Right ventricle myocardium superior (tissue), 1 donor: ENCODE measurements at regions not wholly inside any gene's neighbourhood (a gene's known extent, or its start where the extent isn't known, plus 50 kb on each side); places are given as distances from the start of the nearest gene placed in this dataset.

Experiments used
- ATAC-seq: fragments of 200-7000 bp; cut with Tn5 transposase; one replicate; pipeline ENCODE4 v1.9.1; 2020; ENCODE audit warnings: mild to moderate bottlenecking; ENCODE audit not compliant: poor library complexity
- DNase-seq: peaks from one replicate; pipeline ENCODE4 v3.0.0-alpha.2; 2020
- intact Hi-C: fragments of 100-400 bp; cut with DNase I; formaldehyde crosslinking; loops from one replicate; pipeline ENCODE4 v1.11.2; 2022
- donor health status: DM: no; HTN: yes; CAD: no; lungs with severe emphysema.

DNA sequence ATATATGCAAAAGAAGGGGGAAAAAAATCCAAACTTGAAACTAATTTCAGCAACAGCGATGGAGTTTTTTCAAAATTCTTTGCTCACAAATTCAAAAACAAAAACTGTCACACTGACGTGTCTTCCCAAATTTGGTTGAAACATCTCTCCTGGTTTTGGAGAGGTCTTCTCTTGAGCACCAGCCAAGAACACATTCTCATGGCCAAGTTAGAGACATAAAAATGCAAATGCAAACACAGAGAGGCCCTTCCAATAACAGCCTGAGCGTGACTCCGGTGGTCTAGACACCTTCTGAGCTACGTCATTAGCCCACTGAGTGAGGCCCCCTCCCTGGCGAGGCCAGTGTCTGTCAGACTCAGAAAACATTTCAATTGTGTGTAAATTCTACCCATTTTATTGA lies 436.0 kb upstream of the PROK2 start:
- DNase-seq (no peak), ATAC-seq (no peak)
- intact Hi-C loops = no loop called here

DNA sequence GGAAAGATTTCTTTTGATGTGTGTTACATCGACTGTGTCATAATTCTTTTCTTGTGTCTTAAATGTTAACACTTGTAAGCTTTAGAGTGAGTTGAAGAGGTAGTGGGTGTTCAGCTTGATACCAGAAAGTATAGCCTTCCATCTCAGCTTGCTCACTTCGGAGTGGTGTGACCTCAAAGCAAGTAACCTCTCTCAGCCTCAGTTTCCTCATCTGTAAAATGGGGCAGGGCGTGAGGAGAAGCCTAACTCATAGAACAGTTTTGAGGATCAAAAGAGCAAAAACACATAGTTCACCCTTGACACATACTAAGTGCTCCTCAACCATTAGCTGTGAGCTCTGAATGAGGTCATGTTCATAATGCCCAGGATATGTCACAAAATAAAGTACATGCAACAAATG lies 434.8 kb upstream of the PROK2 start:
- no peak for ATAC-seq
- intact Hi-C loops = no loop called here
- DNase-seq = no peak

DNA sequence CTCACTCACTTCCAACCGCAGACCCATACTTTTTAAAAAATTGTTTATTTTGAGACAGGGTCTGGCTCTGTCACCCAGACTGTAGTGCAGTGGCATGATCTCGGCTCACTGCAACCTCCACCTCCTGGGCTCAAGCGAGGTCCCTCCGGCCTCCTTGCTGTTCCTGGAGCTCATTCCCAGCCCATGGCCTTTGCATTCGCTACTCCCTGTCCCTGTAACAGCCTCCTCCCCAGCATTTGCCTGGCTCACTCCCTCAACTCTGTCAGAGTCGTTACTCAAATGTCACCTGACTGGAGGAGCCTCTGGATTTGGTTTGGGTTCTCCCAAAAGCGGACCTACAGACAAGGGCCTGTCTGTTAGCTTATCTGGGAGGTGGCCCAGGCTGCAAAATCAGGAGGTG lies 432.6 kb upstream of the PROK2 start:
- intact Hi-C loops = no loop called here
- no peak for ATAC-seq
- DNase-seq = no peak

DNA sequence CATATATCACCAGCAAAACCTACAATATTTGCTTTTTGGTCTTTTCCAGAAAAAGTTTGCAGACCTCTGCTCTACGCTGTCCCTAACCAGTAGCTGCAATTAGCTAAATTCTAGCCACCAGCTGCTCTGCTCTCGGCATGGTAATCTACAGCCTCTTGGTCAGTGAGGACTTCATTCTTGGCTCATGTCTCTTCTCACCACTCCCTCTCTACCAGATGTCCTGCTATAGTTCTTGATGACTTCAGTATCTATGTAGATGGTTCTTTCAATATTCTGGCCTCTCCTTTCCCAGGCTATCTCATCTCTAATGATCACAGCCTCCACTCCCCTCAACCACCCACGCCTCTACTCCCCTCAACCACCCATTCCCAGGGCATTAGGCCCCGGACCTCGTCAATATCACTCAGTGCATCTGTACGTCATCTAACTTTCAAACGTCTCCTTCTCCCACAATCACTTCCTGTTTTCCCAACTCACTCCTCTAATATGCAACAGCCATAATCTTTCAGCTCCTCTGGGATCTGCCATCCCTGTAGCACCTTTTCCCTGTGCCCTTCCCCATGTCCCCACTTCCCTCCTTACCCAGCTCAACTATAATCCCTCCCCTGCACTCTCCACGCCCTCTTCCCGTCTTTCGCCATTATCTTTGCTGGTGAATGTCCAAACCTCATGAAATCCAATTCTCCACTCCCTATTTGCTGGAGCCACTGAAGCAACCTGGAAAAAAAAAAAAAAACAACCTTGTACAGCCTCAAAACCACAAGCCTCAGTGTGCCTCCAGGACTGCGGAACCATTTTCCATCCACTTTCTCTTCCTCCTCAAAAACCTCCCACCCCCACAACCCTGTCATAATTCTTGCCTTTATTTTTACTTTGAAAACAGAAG lies 429.4 kb upstream of the PROK2 start:
- ATAC-seq (peak; percentile 61), DNase-seq (no peak)
- intact Hi-C loops = no loop called here

DNA sequence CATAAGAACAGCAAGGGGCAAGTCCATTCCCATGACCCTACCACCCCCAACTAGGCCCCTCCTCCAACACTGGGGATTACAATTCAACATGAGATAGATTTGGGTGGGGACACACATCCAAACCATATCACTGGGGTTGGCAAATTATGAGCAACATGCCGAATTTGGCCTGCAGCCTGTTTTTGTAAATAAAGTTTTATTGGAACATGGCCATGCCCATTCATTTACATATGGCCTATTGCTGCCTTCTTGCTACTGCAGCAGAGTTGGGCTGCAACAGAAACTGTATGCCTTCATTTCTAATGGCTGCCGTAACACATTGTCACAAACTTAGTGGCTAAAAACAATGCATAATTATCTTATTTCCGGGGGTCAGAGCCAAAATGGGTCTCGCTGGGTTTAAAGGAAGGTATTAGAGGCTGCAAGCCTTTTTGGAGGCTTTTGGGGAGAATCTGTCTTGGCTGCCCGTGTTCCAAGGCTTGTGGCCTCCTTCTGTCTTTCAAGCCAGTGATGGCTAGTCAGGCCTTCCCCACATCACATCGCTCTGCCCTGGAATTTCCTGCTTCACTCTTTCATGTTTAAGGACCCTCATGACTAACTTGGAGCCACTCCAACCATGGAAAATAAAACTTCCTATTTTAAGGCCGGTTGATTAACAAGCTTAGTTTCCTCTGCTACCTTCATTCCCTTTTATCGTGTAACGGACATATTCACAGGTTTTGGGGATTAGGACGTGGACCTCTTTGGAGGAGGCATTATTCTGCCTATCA lies 428.5 kb upstream of the PROK2 start:
- no peak for DNase-seq
- no peak for ATAC-seq
- intact Hi-C loops = no loop called here

DNA sequence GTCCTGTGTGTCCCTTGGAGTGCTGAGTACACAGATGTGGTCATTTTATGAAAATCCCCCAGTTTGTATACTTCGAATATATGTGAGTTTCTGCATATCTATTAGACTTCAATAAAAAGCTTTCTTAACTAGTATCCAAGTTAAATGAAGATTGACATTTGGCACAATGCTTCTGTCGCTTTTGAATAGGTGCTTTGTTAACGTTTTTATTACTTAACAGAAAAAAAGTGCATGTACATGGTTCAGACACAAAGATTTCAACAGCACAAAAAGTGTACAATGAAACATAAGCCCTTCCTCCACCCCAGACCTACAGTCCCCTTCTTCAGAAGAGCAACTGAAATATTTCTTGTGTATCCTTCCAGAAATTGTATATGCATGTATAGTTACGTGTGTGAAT lies 427.4 kb upstream of the PROK2 start:
- ATAC-seq = no peak
- intact Hi-C loops = no loop called here
- no peak for DNase-seq

DNA sequence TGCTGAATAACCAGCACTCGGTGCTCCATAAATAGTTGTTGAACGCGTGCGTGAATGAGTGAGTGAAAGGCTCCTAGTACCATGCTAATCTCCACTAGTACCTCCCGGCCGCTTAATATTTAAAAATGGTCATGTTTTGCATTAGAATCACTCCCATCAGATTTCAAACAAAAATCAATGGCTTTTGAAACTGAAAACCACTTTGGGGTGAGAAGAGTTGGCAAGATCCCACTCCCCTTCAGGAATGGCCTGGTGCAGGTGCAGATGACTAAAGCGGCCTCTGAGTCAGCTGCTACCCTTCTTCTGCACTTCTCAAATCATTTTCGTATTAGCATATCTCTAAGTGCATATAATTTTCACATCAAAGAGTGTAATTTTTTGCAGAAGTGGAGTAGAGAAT lies 425.3 kb upstream of the PROK2 start:
- ATAC-seq (no peak), DNase-seq (no peak)
- intact Hi-C loops = no loop called here

DNA sequence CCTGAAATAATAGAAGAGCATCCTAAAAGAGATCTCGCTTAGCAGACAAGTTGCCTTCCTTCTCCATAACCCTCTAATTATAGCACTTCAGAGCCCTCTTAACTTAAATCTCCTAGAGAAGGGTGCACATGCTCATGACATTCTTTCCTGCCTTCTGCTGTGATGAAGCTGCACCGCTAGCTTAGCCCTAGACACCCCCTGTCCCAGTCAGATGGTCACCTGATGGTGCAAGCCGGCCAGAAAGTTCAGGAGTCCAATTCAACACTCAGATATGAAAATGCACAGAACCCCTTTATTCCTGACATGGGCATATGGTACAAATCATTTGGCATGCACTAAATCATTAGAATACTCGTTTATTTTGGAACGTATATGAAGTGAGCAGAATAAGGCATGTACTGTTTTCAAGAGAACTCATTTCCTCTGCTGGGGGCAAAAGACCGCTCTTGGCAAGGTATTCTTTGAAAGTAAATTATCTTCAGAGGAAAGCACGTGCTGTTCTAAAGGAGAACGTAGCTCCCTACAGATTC lies 420.4 kb upstream of the PROK2 start:
- intact Hi-C loops = no loop called here
- no peak for ATAC-seq
- no peak for DNase-seq

DNA sequence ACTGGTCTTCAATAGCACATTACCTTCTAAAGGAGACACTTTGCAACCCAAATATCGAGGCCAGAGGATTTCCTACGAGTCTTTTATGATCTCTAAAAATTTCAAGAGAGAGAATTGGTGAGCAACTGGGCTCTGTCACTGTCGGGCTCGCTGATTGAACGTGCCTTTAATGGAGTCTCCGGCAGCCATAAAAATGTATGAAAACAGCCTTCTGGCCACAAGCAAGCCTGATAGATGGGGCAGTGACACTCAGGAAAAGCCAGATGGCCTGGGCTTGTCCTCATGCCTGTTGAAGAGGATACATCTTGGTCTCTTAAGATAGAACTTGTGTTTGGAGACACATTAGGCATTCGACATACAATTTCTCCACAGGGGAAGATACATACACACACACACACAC lies 419.5 kb upstream of the PROK2 start:
- DNase-seq (no peak), ATAC-seq (no peak)
- intact Hi-C loops = no loop called here

DNA sequence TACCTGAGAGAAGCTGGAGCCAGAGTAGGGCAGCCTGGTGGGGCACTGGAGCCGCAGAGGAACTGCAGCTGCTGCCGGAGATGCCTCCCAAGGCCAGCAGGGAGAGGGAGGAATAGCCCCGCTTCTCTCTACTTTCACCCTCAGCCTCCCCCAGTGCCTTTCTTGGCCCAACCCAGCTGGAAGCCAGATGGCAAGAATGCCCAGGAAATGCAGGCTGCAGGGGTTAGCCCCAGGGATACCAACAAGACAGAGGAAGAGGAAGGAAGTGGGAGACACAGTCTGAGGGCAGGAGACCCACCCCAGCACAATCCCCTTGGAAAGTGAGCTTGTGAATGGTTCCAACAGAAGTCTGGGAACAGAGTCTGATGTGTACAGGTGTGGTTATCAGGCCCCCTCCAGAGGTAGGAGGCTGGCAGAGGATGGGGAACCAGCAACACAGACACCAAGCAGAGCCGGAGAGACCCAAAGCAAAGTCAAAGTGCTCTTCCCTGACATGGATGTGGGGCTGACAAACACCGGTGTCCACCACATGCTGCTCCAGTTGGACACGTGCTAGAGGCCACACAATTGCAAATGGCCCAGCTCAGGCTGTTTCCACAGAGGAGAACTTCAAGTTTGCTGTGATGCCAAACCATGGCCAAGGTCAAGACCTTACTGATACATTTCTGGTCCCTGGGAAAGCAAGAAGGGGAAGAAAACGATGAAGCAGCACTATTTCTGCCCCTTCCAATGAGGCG lies 418.8 kb upstream of the PROK2 start:
- ATAC-seq (no peak), DNase-seq (no peak)
- intact Hi-C loops = no loop called here

DNA sequence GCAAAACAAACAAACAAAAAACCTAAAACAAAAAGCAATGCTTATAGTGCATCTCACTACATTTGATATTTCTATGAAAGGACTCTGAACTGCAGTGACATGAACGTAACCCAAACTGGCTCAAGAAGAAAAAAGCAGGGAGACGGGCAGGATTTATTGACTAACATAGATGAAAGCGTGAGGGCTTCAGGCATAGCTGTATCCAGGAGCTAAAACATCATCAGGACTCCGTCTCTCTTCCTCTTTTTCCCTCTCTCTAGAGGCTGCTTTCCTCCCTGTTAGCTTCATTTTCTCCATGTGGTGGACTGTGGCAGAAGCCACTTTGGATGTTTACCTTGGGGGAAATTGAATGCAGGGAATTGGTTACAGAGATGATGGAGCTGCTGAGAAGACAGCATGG lies 418.2 kb upstream of the PROK2 start:
- DNase-seq (no peak), ATAC-seq (no peak)
- intact Hi-C loops = no loop called here

DNA sequence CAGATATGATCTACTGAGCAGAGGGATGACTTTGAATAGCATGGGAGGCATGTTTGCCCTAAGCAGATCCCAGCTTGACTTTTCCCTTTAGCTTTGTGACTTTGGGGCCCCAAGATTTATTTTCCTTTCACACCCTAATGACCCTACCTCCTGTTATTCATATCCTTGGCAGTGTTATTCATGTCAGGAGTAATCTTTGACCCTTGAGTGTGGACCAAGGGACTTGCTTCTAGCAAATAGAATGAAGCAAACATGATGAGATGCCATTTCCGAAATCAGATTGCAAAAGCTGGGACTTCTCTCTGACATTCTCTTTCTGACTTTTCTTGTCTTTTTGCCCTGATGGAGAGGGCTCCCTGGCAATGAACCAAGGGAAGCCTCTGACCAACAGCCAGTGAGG lies 415.4 kb upstream of the PROK2 start:
- ATAC-seq = no peak
- no peak for DNase-seq
- intact Hi-C loops = no loop called here

DNA sequence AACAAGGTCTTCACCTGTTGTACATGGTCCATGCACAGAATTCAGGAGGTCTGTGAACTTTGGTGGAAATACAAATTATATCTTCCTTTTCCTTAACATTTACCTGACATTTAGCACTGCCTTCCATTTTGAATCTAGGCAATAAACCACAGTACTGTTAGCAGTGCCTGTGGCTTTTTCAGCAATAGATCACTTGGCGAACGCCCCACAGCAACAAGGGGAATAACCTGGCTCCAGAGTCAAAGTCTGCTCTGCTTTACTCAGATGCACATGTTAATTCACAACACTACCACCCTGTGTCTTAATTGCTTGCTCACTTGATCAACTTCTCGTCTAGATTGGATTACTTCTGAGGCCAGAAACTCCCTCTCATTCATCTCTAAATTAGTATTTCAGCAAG lies 414.6 kb upstream of the PROK2 start:
- ATAC-seq = no peak
- intact Hi-C loops = no loop called here
- DNase-seq = no peak

DNA sequence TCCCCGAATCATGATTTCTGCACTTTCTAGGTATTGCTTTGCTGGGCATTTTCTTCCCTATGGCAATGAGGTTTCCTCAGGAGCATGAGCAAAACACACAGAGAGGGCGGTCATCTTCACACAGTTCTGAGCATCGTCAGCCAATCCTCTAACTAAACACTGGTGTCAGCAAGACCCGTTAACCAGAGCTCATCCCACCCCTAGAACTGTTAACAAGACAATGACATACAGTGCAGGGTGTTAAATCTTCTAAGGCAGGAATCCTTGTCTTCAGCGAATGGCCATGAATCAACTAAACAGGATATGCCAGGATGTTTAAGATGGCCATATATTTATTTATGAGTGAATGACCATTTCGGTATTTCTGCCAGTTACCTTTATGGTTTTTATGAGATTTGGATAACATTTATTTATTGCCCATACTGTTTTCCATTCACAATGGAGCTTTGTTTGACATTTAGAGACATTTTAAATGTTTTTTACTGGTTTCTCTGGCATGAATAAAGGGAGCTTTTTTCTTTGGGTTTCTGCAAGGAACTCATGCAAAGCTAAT lies 411.5 kb upstream of the PROK2 start:
- intact Hi-C loops = no loop called here
- ATAC-seq = no peak
- DNase-seq = no peak

DNA sequence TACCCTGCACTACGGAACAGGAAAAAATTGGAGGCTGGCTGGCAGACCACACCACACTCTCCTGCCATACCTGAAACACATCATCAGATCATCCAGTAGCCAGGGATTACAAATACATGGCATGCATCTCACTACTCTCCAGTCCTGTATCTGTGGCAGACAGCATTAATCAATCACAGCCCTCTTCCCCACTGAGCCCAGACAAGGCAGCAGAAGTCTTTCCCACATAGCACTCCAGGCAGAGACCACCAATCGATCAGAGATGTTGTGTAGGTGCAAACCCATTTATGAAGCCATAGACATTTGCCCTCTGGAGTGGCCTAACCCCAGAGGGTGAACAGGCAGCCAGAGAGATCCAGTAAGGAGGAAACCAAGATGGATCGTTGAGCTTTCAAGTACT lies 410.9 kb upstream of the PROK2 start:
- DNase-seq = no peak
- no peak for ATAC-seq
- intact Hi-C loops = no loop called here

DNA sequence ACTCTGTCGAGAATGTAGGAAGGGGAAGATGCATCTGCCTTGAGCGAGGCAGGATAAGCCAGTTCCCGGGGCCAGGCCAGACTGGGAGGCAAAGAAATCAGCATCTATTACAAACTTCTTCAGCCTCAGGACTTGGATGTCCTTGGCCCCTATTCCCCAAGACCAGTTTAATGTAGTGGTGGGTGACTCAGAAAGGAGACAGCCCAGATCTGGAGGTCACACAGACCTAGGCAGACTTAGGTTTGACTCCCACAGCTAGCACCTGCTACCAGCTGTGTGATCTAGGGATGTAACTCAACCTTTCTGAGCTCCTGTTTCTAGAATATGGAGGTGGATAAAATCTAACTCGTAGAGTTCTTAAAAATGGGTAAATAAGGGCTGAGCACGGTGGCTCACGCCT lies 409.5 kb upstream of the PROK2 start:
- intact Hi-C loops = no loop called here
- ATAC-seq = no peak

DNA sequence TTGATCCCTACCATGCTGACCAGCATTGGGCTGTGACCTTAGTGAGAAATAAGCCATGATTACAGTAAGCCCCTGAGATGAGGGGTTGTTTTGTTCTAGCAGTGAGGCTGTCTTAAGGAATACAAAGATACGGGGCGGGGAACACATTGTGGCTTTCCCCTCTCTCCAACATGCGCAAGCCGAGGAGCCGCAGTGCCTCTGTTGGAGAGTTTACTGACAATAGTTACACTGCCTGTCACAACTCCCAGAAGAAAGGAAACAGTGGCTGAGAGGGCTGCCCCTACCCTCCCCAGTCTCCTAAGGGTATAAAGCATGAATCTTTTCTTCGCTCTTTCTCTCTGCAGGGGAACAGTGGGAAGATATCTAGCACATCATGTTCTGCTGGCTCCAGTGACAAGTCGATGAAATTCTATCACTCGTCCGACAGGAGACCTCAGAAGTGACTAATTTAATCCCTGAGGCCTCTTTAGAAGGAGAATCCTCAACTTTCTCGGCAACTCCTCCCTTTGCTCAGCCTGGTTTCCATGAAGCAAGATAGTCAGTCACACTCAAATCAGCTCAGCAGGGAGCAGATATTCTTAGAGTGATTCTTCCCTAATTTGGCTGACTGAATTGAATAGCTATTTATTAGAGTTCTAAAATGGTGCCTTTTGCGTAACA lies 409.0 kb upstream of the PROK2 start:
- ATAC-seq = no peak
- no peak for DNase-seq
- intact Hi-C loops = no loop called here

More for the DNA sequence above, 409.5 kb upstream of the PROK2 start:
- no peak for DNase-seq

DNA sequence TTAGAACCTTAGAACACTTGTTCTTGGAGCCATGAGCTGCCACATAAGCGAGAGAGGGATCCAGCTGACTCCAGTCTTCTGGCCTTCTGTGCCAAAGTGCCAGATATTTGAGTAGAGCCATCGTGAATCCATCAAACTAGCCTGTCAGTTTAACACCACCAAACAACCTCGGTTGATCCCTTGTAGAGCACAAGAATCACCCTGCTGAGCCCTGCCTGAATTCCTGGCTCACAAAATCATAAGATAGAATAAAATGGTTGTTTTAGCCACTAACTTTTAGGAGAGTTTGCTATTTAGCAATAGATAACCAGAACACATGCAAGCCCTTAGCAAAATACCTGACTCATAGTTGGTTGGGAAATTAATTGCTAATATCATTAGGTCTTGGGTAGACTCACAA lies 407.6 kb upstream of the PROK2 start:
- no peak for ATAC-seq
- intact Hi-C loops = no loop called here
- no peak for DNase-seq
